ACC112 (cell line): ENCODE measurements at regions not wholly inside any gene's neighbourhood (a gene's known extent, or its start where the extent isn't known, plus 50 kb on each side); places are given as distances from the start of the nearest gene placed in this dataset.

Experiments used
- H2AFZ ChIP-seq: fragments of 200-600 bp; sonication (generic); one replicate; pipeline ENCODE4 v1.6.0; 2017; ENCODE audit warnings: antibody characterized with exemption, low read length; ENCODE audit not compliant: unreplicated experiment
- H3K27ac ChIP-seq: fragments of 200-600 bp; sonication (generic); 2 replicates; pipeline ENCODE4 v1.5.1; 2014; ENCODE audit warnings: low read depth, mild to moderate bottlenecking, antibody characterized with exemption, low read length, moderate library complexity
- H3K27me3 ChIP-seq: fragments of 200-600 bp; sonication (generic); 2 replicates; pipeline ENCODE4 v1.6.1; 2014; ENCODE audit warnings: mild to moderate bottlenecking, antibody characterized with exemption, low read length, moderate library complexity, mixed read lengths; ENCODE audit not compliant: insufficient read depth
- H3K36me3 ChIP-seq: fragments of 200-600 bp; sonication (generic); 2 replicates; pipeline ENCODE4 v1.6.1; 2016; ENCODE audit warnings: mild to moderate bottlenecking, antibody characterized with exemption, low read length, moderate library complexity, mixed read lengths; ENCODE audit not compliant: insufficient read depth
- H3K4me1 ChIP-seq: fragments of 200-600 bp; sonication (generic); one replicate; pipeline ENCODE4 v1.6.1; 2016; ENCODE audit warnings: low read length, mixed read lengths; ENCODE audit not compliant: insufficient read depth, unreplicated experiment, control insufficient read depth
- H3K4me3 ChIP-seq: fragments of 200-600 bp; sonication (generic); 2 replicates; pipeline ENCODE4 v1.5.1; 2014; ENCODE audit warnings: mild to moderate bottlenecking, low read depth, low read length
- H3K79me2 ChIP-seq: fragments of 200-600 bp; sonication (generic); one replicate; pipeline ENCODE4 v1.6.0; 2016; ENCODE audit warnings: low read length; ENCODE audit not compliant: control insufficient read depth, unreplicated experiment, insufficient read depth

DNA sequence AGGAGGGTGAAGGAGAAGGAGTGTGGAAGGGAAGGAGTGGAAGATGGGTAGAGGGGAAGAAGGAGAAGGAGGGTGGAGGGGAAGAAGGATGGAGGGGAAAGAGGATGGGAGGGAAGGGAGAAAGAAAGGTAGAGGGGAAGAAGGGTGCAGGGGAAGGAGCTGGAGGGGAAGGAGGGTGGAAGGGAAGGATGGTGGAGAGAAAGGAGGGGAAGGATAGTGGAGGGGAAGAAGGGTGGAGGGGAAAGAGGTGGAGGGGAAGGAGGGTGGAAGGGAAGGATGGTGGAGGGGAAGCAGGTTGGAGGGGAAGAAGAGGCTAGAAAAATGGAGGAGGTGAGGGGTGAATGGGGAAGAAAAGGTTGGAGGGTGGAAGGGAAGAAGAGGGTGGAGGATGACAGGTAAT, 927.9 kb downstream of the UQCRFS1 start:
- H3K4me3 ChIP-seq = no peak overlapping the region
- no peak overlapping the region for H2AFZ ChIP-seq
- peaks cover 3% of the 10 kb centered on the region for H3K4me1 ChIP-seq
- no peaks in the 10 kb centered on the region for H3K36me3 ChIP-seq
- no peaks in the 10 kb centered on the region for H3K27me3 ChIP-seq
- no peaks in the 10 kb centered on the region for H3K79me2 ChIP-seq
- H3K27ac ChIP-seq = no peak overlapping the region

DNA sequence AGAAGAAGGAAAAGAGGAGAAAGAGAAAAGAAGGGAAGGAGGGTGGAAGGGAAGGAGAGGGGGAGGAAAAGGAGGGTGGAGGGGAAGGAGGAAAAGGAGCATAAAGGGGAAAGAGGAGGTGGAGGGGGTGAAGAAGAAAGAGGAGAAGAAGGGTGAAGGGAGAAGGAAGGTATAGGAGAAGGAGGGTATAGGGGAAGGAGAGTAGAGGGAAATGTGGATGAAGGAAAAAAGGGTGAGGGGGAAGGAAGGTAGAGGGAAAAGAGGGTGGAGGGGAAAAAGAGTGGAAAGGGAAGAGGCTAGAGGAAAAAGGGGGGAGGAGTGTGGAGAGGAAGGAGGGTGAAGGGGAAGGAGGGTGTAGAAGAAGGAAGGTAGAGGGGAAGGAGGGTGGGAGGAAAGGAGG, 928.6 kb downstream of the UQCRFS1 start:
- no peaks in the 10 kb centered on the region for H3K79me2 ChIP-seq
- no peaks in the 10 kb centered on the region for H3K4me1 ChIP-seq
- H3K27me3 ChIP-seq = no peaks in the 10 kb centered on the region
- H3K4me3 ChIP-seq = no peak overlapping the region
- H2AFZ ChIP-seq = no peak overlapping the region
- H3K27ac ChIP-seq = no peak overlapping the region
- no peaks in the 10 kb centered on the region for H3K36me3 ChIP-seq

GRCh38 chr19:28283592-28283991, 929.4 kb downstream of the UQCRFS1 start:
- Histone ChIP-seq H3K4me3 (no peak overlapping the region), H3K79me2 (no peaks in the 10 kb centered on the region), H3K27ac (no peak overlapping the region), H3K4me1 (no peaks in the 10 kb centered on the region), H3K27me3 (no peaks in the 10 kb centered on the region), H3K36me3 (no peaks in the 10 kb centered on the region), H2AFZ (no peak overlapping the region)

DNA sequence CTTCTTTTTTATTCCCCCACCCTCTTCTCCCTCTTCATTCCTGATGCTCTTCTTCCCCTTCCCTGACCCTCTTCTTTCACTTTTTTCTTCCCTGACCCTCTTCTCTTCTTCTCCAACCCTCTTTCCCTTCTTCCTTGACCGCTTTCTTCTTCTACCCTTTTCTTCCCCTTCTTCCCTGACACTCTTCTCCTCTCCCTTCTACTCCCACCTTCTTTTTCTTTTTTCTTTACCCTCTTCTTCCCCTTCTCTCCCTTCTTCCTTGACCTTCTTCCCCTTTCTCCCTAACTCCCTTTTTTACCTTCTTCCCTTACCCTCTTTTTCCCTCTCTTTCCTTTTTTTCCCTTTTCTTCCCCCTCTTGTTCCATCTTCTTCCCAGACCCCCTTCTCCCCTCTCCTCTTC, 931.3 kb downstream of the UQCRFS1 start:
- H3K4me3 ChIP-seq = no peak overlapping the region
- H3K27ac ChIP-seq = no peak overlapping the region
- H3K79me2 ChIP-seq = no peaks in the 10 kb centered on the region
- H2AFZ ChIP-seq = no peak overlapping the region
- no peaks in the 10 kb centered on the region for H3K36me3 ChIP-seq
- no peaks in the 10 kb centered on the region for H3K4me1 ChIP-seq
- no peaks in the 10 kb centered on the region for H3K27me3 ChIP-seq

DNA sequence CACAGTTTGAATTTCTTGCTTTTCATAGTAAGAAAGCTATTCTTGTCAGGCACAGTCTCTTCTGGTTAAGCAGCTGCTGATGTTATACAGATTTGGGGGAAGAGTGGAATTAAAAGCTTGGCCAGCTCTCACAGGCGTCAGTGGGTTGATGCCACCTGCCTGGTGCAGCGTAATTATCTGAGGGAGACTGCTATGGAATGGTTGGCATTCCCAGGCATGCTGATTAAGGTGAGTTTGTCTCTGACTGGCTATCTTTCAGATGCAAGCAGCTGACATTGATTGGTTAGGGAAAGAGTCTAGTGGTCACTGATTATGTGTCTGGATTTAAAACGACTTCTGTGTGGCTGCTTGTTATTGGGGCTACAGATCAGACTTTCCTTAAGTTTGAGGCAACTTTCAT, 948.4 kb downstream of the UQCRFS1 start:
- Histone ChIP-seq H3K27me3 (no peaks in the 10 kb centered on the region), H3K36me3 (no peaks in the 10 kb centered on the region), H3K4me3 (no peak overlapping the region), H2AFZ (no peak overlapping the region), H3K27ac (no peak overlapping the region), H3K4me1 (no peaks in the 10 kb centered on the region), H3K79me2 (no peaks in the 10 kb centered on the region)

DNA sequence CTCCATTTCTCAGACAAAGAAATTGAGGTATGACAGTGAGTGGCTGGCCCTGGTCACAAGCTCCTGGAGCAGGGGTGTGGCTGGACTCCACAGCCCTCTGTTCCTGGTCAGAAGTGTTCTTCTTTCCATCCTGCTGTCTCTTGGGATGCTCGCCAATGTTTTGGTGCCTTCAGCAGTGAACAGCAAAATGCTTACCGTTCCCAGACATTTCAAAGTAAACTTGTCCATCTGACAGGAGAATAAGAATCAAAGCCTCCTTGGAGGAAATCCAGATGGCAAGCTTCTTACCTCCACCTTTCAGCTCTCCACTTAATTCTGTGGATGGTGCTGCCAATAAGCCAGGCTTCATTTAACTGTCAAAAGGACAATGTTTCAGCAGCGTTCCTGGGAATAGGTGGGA, 954.1 kb downstream of the UQCRFS1 start:
- H3K36me3 ChIP-seq = no peaks in the 10 kb centered on the region

DNA sequence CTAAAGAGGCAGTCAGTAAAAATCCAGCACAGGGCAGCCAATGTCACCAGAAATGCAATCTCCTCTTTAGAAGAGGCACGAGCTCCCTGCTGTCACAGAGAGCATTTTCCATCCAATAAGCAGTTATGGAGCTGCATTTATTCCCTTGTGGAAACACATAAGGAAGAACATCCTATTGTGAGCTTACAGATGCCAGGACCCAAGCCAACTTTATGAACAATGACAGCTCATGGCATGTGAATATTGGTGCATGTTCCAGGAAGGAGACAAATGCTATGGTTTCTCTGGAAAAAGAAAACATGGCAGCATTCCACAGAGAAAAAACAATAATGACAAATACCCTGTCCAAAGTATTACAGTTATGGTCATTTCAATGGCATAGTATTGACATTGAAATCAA, 955.6 kb downstream of the UQCRFS1 start:
- Histone ChIP-seq H3K36me3 (no peaks in the 10 kb centered on the region), H3K27ac (no peak overlapping the region), H3K4me3 (no peak overlapping the region), H3K4me1 (no peaks in the 10 kb centered on the region), H3K79me2 (no peaks in the 10 kb centered on the region), H3K27me3 (peaks cover 10% of the 10 kb centered on the region), H2AFZ (no peak overlapping the region)

More for the DNA sequence above, 954.1 kb downstream of the UQCRFS1 start:
- Histone ChIP-seq H3K4me3 (no peak overlapping the region), H2AFZ (no peak overlapping the region), H3K27ac (no peak overlapping the region), H3K79me2 (no peaks in the 10 kb centered on the region), H3K27me3 (peaks cover 3% of the 10 kb centered on the region; the same call in 1 of the 2 replicates), H3K4me1 (no peaks in the 10 kb centered on the region)

GRCh38 chr19:28247243-28247642, 965.7 kb downstream of the UQCRFS1 start:
- Histone ChIP-seq H3K27ac (no peak overlapping the region), H3K27me3 (no peaks in the 10 kb centered on the region; the same call in 1 of the 2 replicates)

DNA sequence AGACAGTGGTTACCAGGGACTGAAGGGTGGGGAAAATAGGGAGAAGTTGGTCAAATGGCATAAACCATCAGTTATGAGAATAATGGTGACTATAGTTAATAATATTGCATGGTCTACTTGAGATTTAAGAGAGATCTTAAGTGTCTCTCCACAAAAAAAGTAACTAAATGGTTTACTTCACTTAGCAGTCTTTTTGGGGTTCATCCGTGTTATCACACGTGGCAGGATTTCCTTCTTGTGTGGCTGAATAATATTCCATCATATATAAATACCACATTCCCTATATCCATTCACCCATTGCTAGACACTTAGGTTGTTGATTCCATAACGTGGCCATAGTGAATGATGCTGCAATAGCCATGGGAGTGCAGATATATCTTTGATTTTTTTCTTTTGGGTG, 967.0 kb downstream of the UQCRFS1 start:
- Histone ChIP-seq H3K4me3 (no peak overlapping the region), H3K79me2 (no peaks in the 10 kb centered on the region), H3K4me1 (no peaks in the 10 kb centered on the region), H3K27ac (no peak overlapping the region), H2AFZ (no peak overlapping the region), H3K36me3 (no peaks in the 10 kb centered on the region), H3K27me3 (no peaks in the 10 kb centered on the region)

More at GRCh38 chr19:28247243-28247642, 965.7 kb downstream of the UQCRFS1 start:
- H3K79me2 ChIP-seq = no peaks in the 10 kb centered on the region
- no peaks in the 10 kb centered on the region for H3K36me3 ChIP-seq
- no peak overlapping the region for H3K4me3 ChIP-seq
- no peak overlapping the region for H2AFZ ChIP-seq
- H3K4me1 ChIP-seq = no peaks in the 10 kb centered on the region

GRCh38 chr19:28244966-28245365, 968.0 kb downstream of the UQCRFS1 start:
- no peak overlapping the region for H3K4me3 ChIP-seq
- no peak overlapping the region for H3K27ac ChIP-seq
- H3K36me3 ChIP-seq = no peaks in the 10 kb centered on the region
- H3K4me1 ChIP-seq = no peaks in the 10 kb centered on the region
- H3K79me2 ChIP-seq = no peaks in the 10 kb centered on the region
- no peak overlapping the region for H2AFZ ChIP-seq
- no peaks in the 10 kb centered on the region for H3K27me3 ChIP-seq

- Histone ChIP-seq H3K27ac (no peak overlapping the region), H3K4me1 (no peaks in the 10 kb centered on the region), H2AFZ (no peak overlapping the region), H3K79me2 (no peaks in the 10 kb centered on the region), H3K4me3 (no peak overlapping the region), H3K27me3 (no peaks in the 10 kb centered on the region), H3K36me3 (no peaks in the 10 kb centered on the region)
Observed at GRCh38 chr19:28242317-28242927, 970.5 kb downstream of the UQCRFS1 start.
